DLD1 (cell line): ENCODE measurements at regions not wholly inside any gene's neighbourhood (a gene's known extent, or its start where the extent isn't known, plus 50 kb on each side); places are given as distances from the start of the nearest gene placed in this dataset.
"Not testable (repeated sequence)": the region's sequence is repeated elsewhere in the genome, so short reads cannot be mapped to it uniquely, and the experiment has no call there.

Experiments
- in situ Hi-C: cut with HindIII; loops from 2 replicates; pipeline ENCODE4 v1.10.0; 2017; ENCODE audit warnings: low sequenced_read_pairs

DNA sequence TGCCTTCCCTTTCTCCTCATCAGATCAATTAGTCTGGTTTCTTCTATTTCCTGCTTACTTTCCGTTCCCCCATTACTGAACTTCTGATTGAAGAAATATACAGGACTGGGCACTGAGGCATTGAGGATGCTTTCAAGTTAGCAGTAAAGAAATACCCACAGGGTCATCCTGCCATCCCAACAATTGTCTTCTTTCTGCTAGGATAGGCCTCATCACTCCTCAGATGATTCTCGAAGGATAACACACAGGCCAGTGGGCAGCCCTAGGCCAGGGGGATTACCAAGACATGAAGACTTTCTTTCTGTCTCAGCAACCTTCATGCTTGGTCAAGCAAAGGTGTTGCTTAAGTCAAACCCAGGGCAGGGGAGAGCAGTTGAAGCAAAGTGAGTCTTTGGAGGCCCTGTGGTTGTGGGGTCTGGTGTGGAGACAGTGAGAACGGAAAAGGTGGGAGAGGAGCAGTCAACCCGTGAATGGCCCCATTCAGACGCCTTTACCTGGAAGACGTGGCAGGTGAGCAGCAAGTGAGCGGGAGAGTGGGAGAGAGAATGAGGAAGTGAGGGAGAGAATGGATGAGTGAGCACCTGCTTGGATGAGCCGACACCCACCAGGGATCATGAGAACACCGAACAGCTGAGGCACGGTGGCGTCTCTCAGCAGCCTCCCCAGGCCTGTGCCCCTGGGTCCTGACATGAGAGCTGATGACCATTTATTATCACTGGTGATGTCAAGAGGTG is 462.9 kb downstream of the PREX1 start:
- in situ Hi-C loops, result no loop called here

GRCh38 chr20:48364055-48364454 is 463.7 kb downstream of the PREX1 start:
- in situ Hi-C loops, result no loop called here

GRCh38 chr20:48360342-48360975 is 467.3 kb downstream of the PREX1 start:
- in situ Hi-C loops, result no loop called here

DNA sequence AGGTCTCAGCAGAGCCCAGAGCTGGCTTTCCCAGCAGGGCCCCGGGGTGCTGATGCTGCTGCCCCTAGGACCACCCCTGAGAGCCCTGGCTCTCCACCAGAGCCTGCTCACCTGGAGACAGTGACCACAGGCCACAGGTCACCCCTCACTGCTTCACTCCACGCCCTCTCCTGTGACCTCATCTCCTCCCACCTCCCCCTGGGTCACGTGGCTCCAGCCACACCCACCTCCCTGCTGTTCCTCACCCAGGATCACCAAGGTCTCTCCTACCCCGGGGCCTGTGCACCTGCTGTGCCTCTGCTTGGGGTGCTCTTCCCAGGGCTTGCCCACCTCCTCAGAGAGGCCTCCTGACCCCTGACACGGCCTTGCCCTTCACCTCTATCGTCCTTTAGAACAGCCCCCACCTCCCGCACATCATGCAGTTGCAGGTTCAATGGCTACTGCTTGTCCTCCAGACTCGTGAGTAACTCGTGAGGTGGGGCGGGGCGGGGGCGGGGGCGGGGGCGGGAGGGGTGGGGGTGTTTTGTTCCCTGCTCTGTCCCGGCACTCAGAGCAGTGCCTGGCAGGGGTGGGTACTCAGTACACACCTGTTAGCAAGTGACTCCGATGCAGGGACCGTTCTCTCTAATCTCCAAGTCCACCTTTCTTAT is 468.0 kb downstream of the PREX1 start:
- in situ Hi-C loops, result no loop called here

DNA sequence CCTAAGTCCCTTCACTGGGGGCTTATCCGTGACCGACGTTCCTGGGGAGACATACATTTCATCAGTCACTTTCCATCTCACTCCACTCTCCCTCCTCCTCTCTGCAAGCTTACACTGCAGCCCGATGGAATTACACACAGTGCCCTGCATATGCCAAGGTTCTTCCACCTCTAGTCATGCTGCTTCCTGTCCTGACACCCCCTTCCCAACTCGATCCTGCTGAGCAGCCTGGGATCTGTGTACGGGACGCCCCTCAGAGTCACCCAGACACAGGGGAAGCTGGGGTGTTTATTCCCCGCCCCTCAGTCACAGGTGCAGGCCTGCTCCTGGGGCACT is 468.8 kb downstream of the PREX1 start:
- in situ Hi-C loops, result not testable (repeated sequence)

- in situ Hi-C loops, result no loop called here
These were observed 469.4 kb downstream of the PREX1 start for GRCh38 chr20:48358176-48359054.

GRCh38 chr20:48357714-48358113 is 470.1 kb downstream of the PREX1 start:
- in situ Hi-C loops, result no loop called here

- in situ Hi-C loops, result no loop called here
These were observed 472.9 kb downstream of the PREX1 start for GRCh38 chr20:48354903-48355302.

GRCh38 chr20:48354320-48354876 is 473.4 kb downstream of the PREX1 start:
- in situ Hi-C loops, result no loop called here

DNA sequence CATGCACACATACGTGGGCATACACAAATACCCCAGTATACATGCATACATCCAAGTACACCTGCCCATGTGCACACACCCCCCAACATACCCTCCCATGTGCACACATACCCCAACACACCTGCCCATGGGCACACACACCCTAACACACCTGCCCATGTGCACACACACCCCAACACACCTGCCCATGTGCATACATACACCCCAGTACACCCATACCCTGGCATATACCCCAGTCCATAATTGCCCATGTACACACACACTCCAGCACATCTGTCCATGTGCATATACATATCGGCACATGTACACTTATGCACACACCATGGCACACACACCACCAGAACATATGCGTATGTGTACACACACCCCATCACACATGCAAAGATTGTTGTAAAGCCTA is 475.2 kb downstream of the PREX1 start:
- in situ Hi-C loops, result no loop called here

GRCh38 chr20:48352042-48352441 is 475.8 kb downstream of the PREX1 start:
- in situ Hi-C loops, result no loop called here

DNA sequence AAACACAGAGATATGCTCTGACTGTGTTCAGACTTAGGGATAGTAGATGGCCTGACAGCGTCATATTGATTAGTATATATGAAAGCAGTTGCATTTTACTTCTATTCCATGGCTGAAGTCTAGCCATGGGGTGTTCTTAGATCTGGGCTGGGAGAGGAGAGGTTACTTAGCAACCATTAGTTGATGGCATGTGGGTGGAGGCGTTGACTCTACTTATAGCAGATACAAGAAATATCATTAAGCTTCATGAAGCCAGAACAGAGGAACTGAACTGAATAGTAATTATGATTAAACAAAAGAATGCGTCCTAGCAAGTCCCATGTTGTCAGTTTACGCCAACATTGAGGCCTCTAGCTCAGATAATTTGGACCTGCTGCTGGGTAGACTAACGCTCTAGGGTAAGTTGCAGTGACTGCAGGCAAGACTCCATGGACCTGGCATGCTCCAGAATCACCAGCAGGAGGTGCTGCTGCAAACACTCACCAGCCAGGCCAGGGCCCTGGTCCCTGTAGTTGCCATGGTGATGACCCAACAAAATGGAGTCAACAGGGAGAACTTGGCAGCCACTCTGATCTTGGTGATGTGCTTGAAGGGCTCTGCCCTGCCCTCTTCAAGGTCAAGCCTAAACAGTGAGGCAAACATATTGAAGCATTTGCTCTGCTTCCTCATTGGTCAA is 477.3 kb downstream of the PREX1 start:
- in situ Hi-C loops, result no loop called here

DNA sequence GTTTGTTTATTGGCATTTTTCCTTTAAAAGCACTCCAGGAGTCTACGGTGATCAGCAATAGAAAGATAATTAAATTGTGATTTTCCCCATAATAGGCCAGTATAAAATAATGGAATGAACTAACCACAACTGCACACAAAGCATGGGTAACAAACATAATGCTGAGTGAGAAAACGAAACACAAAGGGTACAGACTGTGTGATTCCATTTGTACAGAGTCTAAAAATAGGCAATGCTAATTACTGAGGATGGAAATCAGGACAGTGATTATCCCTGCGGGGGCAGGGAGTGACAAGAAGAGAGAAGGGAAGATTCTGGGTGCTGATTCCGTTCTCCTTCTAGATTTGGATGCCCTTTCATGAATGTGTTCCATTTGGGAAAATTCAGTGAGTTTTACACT is 478.1 kb downstream of the PREX1 start:
- in situ Hi-C loops, result no loop called here

- in situ Hi-C loops, result no loop called here
These were observed 479.8 kb downstream of the PREX1 start for GRCh38 chr20:48348022-48348421.

- in situ Hi-C loops, result no loop called here
These were observed 484.8 kb downstream of the PREX1 start for GRCh38 chr20:48342822-48343513.

- in situ Hi-C loops, result no loop called here
These were observed 486.9 kb downstream of the PREX1 start for GRCh38 chr20:48340883-48341281.

DNA sequence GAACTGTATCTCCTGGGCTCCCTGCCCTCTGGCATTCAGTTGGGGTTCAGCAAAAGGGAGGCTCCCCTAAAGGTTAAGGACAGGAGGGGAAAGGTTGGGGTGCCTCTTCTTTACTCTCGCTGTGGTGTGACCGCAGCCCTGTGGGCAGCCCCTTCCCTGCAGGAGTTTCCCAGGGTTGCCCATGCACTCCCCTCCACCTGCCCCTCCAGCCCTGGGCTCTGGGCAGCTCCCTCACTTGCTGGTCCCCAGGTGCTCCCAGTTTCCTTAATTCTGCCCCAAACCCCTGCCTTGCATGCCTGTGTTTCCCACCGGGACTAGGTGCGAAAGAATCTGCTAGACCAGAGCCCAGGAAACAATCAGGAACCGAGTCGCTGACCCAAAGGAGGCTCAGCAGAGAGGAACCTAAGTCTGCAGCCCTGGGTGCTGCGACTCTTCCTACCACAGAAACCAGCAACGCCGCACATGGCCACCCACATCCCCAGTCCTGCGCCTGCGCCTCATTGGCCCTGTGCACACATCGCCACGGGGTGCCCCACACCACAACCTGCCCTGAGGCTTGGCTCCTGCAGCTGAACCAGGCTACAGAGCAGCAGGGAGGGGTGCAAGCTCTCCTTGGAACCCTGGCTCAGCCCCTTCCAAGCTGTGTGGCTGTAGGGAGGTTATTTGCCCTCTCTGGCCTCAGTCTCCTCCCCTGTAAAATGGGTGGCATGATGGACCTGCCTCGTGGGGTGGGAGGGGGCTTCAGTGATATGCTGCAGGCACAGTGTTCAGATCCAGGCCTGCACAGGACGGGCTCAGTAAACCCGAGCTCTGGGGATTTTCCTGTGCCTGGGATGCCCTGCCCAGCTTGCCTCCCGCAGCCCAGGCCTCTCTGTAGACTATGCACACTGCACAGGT is 487.6 kb downstream of the PREX1 start:
- in situ Hi-C loops, result no loop called here

DNA sequence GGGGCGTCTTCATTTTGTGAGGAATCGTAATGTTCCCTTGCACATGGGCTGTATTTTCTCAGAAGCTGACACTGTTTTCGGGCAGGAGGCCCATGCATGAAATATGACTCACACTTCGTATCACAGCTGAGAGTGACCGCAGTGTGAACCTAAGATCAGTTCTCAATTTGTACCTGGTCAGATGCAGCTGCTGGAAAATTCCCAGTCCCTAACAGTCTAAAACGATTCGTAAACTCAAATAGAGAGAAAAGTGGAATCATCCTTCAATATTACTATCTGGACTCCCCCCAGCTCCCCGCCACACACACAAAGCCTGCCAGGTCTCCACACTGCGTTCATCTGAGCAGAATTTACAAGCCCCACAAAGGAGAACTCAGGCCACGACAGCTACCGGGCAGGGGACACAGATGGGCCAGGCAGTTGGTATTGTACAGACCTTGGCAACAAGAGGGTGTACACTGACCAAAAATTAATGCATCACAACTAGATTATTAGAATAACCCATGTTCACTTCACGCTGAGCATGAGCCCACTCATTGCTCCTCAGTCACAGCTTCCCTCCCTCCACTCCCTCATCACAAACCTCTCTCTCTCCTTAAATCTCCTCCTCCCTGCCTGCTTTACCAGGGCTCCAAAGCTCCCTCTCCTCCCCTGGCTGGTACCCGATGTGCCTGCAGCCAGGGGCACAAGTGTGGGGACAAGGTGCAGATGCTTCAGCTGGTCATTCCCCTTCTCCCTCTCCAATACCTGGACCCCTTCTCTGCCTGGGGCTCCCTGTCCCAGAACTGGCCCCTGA is 488.4 kb downstream of the PREX1 start:
- in situ Hi-C loops, result no loop called here
